ENCODE measurements at regions not wholly inside any gene's neighbourhood (a gene's known extent, or its start where the extent isn't known, plus 50 kb on each side); places are given as distances from the start of the nearest gene placed in this dataset.

DNA sequence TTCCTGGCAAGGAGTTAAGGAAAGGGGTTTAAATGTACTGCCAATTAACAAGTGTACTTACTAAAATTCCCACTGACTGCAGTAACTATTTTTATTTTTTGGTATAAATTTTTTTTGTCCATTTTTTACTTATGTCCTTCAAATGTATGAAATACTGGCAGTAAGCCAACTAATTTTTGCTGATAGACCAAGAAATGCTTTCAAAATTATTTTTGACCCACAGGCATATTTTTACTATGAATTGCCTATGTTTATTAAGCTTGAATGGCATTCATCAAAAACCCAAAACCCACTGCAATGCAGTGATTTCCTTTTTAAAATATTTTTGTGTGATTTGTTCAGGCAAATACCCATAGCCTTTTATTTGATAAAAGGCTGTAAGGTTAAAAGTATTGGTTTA, 560.1 kb downstream of the UTRN start:
- Mint-ChIP-seq H3K36me3 (ENCODE audit: low read depth) (peaks cover 73% of the 10 kb centered on the region), H3K27ac (no peak overlapping the region), H3K4me3 (no peak overlapping the region), H3K9me3 (no peaks in the 10 kb centered on the region), H3K4me1 (no peaks in the 10 kb centered on the region), H3K27me3 (no peaks in the 10 kb centered on the region)
- intact Hi-C loops (cut with micrococcal nuclease): no loop called here
- TF ChIP-seq, protein P1, sequence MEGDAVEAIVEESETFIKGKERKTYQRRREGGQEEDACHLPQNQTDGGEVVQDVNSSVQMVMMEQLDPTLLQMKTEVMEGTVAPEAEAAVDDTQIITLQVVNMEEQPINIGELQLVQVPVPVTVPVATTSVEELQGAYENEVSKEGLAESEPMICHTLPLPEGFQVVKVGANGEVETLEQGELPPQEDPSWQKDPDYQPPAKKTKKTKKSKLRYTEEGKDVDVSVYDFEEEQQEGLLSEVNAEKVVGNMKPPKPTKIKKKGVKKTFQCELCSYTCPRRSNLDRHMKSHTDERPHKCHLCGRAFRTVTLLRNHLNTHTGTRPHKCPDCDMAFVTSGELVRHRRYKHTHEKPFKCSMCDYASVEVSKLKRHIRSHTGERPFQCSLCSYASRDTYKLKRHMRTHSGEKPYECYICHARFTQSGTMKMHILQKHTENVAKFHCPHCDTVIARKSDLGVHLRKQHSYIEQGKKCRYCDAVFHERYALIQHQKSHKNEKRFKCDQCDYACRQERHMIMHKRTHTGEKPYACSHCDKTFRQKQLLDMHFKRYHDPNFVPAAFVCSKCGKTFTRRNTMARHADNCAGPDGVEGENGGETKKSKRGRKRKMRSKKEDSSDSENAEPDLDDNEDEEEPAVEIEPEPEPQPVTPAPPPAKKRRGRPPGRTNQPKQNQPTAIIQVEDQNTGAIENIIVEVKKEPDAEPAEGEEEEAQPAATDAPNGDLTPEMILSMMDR (IDR thresholded peaks at IDR 0.05): no peak
- CTCF ChIA-PET: no interaction called here
- POLR2A ChIA-PET: no interaction called here
- no peak for ATAC-seq (ENCODE audit: low read depth)
- DNase-seq: no peak

DNA sequence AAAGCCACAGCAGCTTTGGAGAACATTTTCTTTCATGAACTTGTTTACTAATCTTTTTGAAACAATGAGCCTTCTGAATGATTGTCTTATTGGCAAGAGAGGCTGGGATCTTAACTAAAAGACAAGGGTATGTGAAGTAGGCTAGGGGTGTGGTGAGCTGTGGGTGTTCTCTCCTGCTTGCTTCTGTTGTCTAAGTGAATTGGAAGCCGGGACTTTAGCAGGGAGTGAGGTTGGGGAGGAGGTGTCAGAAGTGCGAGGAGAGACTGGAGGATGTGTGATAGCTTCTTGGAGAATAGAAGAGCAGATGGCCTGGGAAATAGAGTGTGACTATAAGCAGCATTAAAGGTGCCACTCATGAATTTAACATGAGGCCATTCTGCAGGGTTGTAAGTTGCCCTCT, 562.8 kb downstream of the UTRN start:
- H3K27ac Mint-ChIP-seq: peak overlapping the region; percentile 33
- H3K36me3 Mint-ChIP-seq (ENCODE audit: low read depth): peaks cover 79% of the 10 kb centered on the region
- CTCF ChIA-PET: no interaction called here
- intact Hi-C loops (cut with micrococcal nuclease): no loop called here
- TF ChIP-seq, protein P1 (IDR thresholded peaks at IDR 0.05): no peak
- DNase-seq (no peak), ATAC-seq (ENCODE audit: low read depth) (no peak)
- no peaks in the 10 kb centered on the region for H3K4me1 Mint-ChIP-seq
- no peaks in the 10 kb centered on the region for H3K27me3 Mint-ChIP-seq
- H3K4me3 Mint-ChIP-seq: no peak overlapping the region
- no peaks in the 10 kb centered on the region for H3K9me3 Mint-ChIP-seq
- POLR2A ChIA-PET: no interaction called here

DNA sequence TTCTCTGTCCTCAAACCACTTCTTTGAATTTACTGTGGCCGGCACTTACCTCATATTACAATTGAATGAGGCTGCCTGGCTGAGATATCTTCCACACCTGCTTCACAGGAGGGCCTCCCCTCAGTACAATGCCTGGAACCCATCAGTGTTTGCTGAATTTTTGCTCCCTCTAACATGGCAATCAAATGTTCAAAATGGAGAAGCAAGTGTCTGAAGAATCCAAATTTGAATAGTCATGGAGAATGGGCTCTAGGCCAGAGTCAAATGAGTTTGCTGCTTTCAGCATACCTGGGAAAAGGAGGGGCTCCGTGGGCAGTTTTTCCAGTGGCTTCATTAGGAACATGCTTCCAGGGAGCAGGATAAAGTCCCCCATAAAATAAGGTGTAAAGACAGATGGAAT, 564.8 kb downstream of the UTRN start:
- Mint-ChIP-seq H3K27me3 (no peaks in the 10 kb centered on the region), H3K27ac (no peak overlapping the region), H3K4me3 (no peak overlapping the region), H3K9me3 (no peaks in the 10 kb centered on the region), H3K36me3 (ENCODE audit: low read depth) (peaks cover 70% of the 10 kb centered on the region), H3K4me1 (no peaks in the 10 kb centered on the region)
- DNase-seq (no peak), ATAC-seq (ENCODE audit: low read depth) (no peak)
- TF ChIP-seq, protein P1 (IDR thresholded peaks at IDR 0.05): no peak
- intact Hi-C loops (cut with micrococcal nuclease): no loop called here
- ChIA-PET CTCF (no interaction called here), POLR2A (no interaction called here)

DNA sequence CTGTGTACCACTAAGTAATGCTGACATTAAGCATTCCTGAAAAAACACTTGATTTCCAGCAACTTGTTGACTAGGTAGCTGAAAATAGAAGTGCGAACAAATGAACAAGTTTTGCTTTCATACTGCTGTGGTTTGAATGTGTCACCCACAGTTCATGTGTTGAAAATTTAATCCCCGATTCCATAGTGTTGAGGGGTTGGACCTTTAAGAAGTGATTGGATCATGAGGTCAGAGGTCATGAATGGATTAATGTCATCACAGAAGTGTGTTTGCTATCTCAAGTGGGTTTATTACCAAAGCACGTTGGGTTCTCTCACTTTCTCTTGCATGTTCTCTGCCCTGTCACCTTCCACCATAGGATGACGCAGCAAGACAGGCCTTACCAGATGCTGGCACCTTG, 568.5 kb downstream of the UTRN start:
- H3K36me3 Mint-ChIP-seq (ENCODE audit: low read depth): peaks cover 37% of the 10 kb centered on the region
- no peak for DNase-seq
- no peak overlapping the region for H3K4me3 Mint-ChIP-seq
- H3K4me1 Mint-ChIP-seq: no peaks in the 10 kb centered on the region
- no peaks in the 10 kb centered on the region for H3K9me3 Mint-ChIP-seq
- ChIA-PET CTCF (no interaction called here), POLR2A (no interaction called here)
- intact Hi-C loops (cut with micrococcal nuclease): no loop called here
- no peaks in the 10 kb centered on the region for H3K27me3 Mint-ChIP-seq
- ATAC-seq (ENCODE audit: low read depth): no peak
- no peak overlapping the region for H3K27ac Mint-ChIP-seq
- TF ChIP-seq, protein P1 (IDR thresholded peaks at IDR 0.05): no peak

DNA sequence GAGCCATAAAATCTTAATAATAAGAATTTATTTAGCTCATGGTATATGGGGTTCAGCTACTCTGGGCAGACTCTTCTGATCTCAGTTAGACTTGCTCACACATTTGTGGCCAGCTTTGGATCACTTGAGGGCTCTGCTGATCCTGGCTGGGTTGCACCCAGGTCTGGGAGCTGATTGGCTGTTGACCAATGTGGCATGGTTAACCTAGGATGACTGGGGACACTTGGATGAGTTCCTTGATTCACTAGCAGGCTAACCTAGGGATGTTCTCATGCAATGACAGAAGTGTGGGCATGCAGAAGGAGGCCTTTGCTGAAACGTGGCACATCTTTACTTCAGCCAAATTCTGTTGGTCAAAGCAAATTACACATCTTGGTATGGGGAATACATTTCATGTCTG, 569.5 kb downstream of the UTRN start:
- Mint-ChIP-seq H3K27me3 (peaks cover 5% of the 10 kb centered on the region), H3K4me1 (no peaks in the 10 kb centered on the region), H3K4me3 (no peak overlapping the region), H3K9me3 (no peaks in the 10 kb centered on the region), H3K36me3 (ENCODE audit: low read depth) (peaks cover 28% of the 10 kb centered on the region), H3K27ac (no peak overlapping the region)
- intact Hi-C loops (cut with micrococcal nuclease): no loop called here
- ATAC-seq (ENCODE audit: low read depth): no peak
- no peak for DNase-seq
- POLR2A ChIA-PET: no interaction called here
- TF ChIP-seq, protein P1 (IDR thresholded peaks at IDR 0.05): no peak
- CTCF ChIA-PET: no interaction called here
